GM23248 (cell line): ENCODE measurements at regions not wholly inside any gene's neighbourhood (a gene's known extent, or its start where the extent isn't known, plus 50 kb on each side); places are given as distances from the start of the nearest gene placed in this dataset.

ENCODE experiments used
- EZH2 ChIP-seq: fragments of 200-600 bp; sonication (generic); IDR thresholded peaks from 2 replicates; pipeline ENCODE4 v1.6.1; 2018; ENCODE audit warnings: antibody characterized with exemption, mild to moderate bottlenecking; ENCODE audit not compliant: insufficient read depth, poor library complexity, severe bottlenecking
- EZH2phosphoT487 ChIP-seq: fragments of 200-600 bp; sonication (generic); IDR thresholded peaks from 2 replicates; pipeline ENCODE4 v1.6.1; 2018; ENCODE audit warnings: antibody characterized with exemption, moderate library complexity, mild to moderate bottlenecking, low read depth; ENCODE audit not compliant: insufficient read depth

DNA sequence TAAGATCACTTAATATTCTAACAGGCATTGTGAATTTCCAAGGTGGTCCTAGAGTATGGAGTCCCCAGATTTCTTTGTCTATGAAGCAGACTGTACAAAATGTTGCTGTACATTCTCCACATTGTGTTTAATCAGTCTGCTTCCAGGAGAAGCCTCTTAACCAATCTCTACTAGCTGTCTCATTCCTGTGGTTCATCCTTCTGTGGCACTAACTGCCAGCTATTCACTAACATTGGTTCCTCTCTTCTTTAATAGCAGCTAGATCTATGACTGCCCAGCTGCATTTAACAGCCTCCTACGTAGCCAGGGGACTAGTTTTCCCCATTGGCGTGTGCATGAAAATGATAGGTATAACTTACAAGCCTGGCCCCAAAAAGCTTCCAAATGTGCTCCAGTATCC lies 395.4 kb downstream of the SAMD5 start:
- no peak for TF ChIP-seq EZH2
- no peak for TF ChIP-seq EZH2phosphoT487
